HG02884 (cell line): ENCODE measurements at regions not wholly inside any gene's neighbourhood (a gene's known extent, or its start where the extent isn't known, plus 50 kb on each side); places are given as distances from the start of the nearest gene placed in this dataset.

Source experiments
- ATAC-seq: cut with Tn5 transposase; IDR thresholded peaks from one replicate; pipeline ENCODE4 v1.9.1; 2021; ENCODE audit warnings: mild to moderate bottlenecking, moderate library complexity; ENCODE audit not compliant: unreplicated experiment

DNA sequence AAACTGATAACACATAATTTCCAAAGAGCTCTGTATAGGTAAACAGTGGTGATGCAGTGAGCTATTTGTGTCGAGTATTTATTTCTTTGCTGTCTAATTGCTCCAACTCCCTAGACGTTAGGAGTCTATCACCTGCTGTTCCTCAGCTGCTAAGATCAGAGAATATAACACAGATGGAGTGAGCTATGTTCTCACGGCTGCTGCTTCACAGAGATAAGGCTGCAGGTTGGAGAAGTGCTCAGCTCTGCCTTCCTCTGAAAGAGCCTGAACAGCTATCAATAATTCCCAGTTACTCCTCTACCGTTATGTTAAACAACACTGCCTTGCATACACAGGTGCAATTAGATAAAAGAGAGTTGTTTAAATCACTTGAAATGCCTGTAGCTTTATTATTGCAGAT is 103.2 kb upstream of the MDGA2 start:
- ATAC-seq, result no peak

GRCh38 chr14:47772652-47773051 is 97.2 kb upstream of the MDGA2 start:
- no peak for ATAC-seq

DNA sequence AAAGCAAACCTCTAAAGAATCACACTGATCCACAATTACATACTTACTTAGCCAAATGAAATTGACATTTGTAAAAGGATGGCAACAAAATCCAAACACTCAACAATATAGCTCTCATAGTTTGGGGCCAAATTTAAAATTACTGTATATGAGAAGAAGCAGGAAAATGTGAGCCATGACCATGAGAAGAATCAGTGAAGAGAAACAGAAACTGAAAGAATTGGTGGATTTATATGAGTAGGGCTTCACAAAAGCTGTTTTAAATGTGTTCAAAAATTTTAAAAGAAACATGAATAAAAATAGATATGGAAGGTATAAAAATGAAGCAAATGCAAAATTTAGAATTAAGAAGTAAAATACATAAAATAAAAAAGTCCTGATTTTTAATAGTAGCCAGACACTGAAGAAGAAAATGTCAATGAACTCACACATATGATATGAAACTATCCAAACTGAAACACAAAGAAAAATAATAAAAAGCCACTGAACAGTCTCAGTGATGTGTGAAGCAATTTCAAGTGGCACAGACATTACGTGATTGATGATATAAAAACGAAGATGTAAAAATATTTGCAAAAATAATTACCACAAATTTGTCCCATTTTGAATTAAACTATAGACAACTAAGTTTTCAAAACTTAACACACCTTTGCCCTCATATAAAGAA is 87.9 kb upstream of the MDGA2 start:
- ATAC-seq, result no peak

DNA sequence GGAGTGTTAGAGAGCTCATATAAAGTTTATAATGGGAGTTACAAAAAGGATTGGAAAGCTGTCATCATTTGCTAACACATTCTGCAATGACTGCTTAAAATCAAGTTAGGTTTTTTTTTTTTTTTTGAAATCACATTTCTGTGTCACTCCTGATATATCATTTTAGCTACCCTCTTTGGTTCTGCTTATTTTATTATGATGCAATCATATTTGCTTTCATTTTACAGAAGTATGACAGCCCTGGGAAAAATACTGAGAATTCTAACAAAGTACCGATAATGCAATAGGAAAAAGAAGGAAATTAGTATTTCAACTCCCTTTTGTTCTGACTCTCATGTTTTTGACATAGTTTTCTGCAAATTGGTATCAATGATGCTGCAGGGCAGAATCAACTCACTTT is 71.6 kb upstream of the MDGA2 start:
- no peak for ATAC-seq

GRCh38 chr14:47744155-47744554 is 68.8 kb upstream of the MDGA2 start:
- ATAC-seq, result no peak

GRCh38 chr14:47739541-47739940 is 64.1 kb upstream of the MDGA2 start:
- ATAC-seq, result no peak

DNA sequence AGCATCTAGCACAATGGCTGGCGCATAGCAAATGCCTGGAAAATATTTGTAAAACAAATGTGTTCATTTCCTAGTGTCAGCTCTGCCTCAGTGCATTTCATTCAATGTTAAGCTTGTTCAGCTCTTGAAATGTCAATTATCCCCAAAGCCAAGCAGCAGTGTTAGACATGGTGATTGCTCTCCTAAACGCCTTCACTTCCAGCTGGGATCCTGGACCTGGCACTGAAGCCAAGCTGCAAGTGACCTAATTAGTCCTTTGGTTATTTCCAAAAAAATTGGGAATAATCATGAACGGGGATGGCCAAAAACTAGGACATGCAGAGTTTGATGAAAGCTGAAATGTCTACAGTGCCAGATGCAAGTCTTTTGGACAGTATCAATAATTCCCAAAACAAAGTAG is 54.9 kb upstream of the MDGA2 start:
- ATAC-seq, result no peak
